Renal pelvis (tissue), 1 donor: ENCODE measurements at regions not wholly inside any gene's neighbourhood (a gene's known extent, or its start where the extent isn't known, plus 50 kb on each side); places are given as distances from the start of the nearest gene placed in this dataset.
"Not testable (repeated sequence)": the region's sequence is repeated elsewhere in the genome, so short reads cannot be mapped to it uniquely, and the experiment has no call there.

Experiments used
- DNase-seq: peaks from one replicate; pipeline ENCODE4 v3.0.0-alpha.2; 2013

GRCh38 chr1:143699115-143699514 is 272.7 kb downstream of the FAM72C start:
- DNase-seq, result no peak

- DNase-seq, result no peak
These were observed 273.8 kb downstream of the FAM72C start for GRCh38 chr1:143698016-143698415.

GRCh38 chr1:143694085-143694484 is 277.7 kb downstream of the FAM72C start:
- no peak for DNase-seq

GRCh38 chr1:143691971-143692529 is 279.7 kb downstream of the FAM72C start:
- no peak for DNase-seq

- no peak for DNase-seq
These were observed 280.3 kb downstream of the FAM72C start for GRCh38 chr1:143691400-143691891.

GRCh38 chr1:143689781-143690180 is 282.0 kb downstream of the FAM72C start:
- no peak for DNase-seq

- no peak for DNase-seq
These were observed 291.5 kb downstream of the FAM72C start for GRCh38 chr1:143680304-143680703.

- DNase-seq, result no peak
These were observed 298.8 kb downstream of the FAM72C start for GRCh38 chr1:143672983-143673382.

GRCh38 chr1:143667730-143668129 is 304.1 kb downstream of the FAM72C start:
- DNase-seq, result no peak

GRCh38 chr1:143666851-143667250 is 304.9 kb downstream of the FAM72C start:
- DNase-seq, result no peak

GRCh38 chr1:143665606-143666005 is 306.2 kb downstream of the FAM72C start:
- DNase-seq, result no peak

- not testable (repeated sequence) for DNase-seq
These were observed 308.7 kb downstream of the FAM72C start for GRCh38 chr1:143663056-143663455.

- no peak for DNase-seq
These were observed 310.2 kb downstream of the FAM72C start for GRCh38 chr1:143661418-143662101.

GRCh38 chr1:143660354-143660941 is 311.3 kb downstream of the FAM72C start:
- no peak for DNase-seq

- no peak for DNase-seq
These were observed 318.4 kb downstream of the FAM72C start for GRCh38 chr1:143653429-143653802.

GRCh38 chr1:143652744-143653428 is 318.9 kb downstream of the FAM72C start:
- no peak for DNase-seq

- DNase-seq, result no peak
These were observed 319.6 kb downstream of the FAM72C start for GRCh38 chr1:143652187-143652586.

- no peak for DNase-seq
These were observed 320.3 kb downstream of the FAM72C start for GRCh38 chr1:143651350-143651992.

- not testable (repeated sequence) for DNase-seq
These were observed 327.8 kb downstream of the FAM72C start for GRCh38 chr1:143644035-143644434.

GRCh38 chr1:143643148-143643885 is 328.5 kb downstream of the FAM72C start:
- no peak for DNase-seq

GRCh38 chr1:143625886-143626285 is 345.9 kb downstream of the FAM72C start:
- no peak for DNase-seq

- no peak for DNase-seq
These were observed 351.9 kb downstream of the FAM72C start for GRCh38 chr1:143619851-143620250.
